A549 (cell line): ENCODE measurements at regions not wholly inside any gene's neighbourhood (a gene's known extent, or its start where the extent isn't known, plus 50 kb on each side); places are given as distances from the start of the nearest gene placed in this dataset.

Experiments
- ATAC-seq, 2 experiments: fragments of 200-7000 bp in 1 of 2; fragments of >200 bp in 1 of 2; cut with Nextera tagmentation in 1 of 2; cut with Tn5 transposase in 1 of 2; 3 replicates each; pipeline versions ENCODE4 v1.8.0 to v1.9.1; 2018 to 2020; ENCODE audit warnings: mild to moderate bottlenecking in 1 of 2, moderate library complexity in 1 of 2
- CTCF ChIA-PET: fragments of 300-600 bp; sonication (Branson Sonifier 250); formaldehyde crosslinking; extraction: SDS; loops from one replicate; lab custom pipeline; 2021; ENCODE audit warnings: antibody characterized with exemption, inconsistent platforms; lab: Yijun Ruan, JAX
- POLR2A ChIA-PET: fragments of 350-600 bp; formaldehyde crosslinking; extraction: SDS; loops from one replicate; lab custom pipeline; 2021; ENCODE audit warnings: antibody characterized with exemption, inconsistent platforms; lab: Yijun Ruan, JAX
- DNase-seq, 2 experiments: peaks; one replicate each; pipeline versions ENCODE4 v3.0.0 to v3.0.0-alpha.2; 2011 to 2016; ENCODE audit warnings: low read depth in 1 of 2, low spot score in 1 of 2
- FAIRE-seq: peaks from 2 replicates; lab custom pipeline; 2011; peaks lifted over from hg19 to GRCh38; lab: Jason Lieb, UNC
- H3K27ac ChIP-seq, 2 experiments: fragments of >200 bp; sonication (Bioruptor Twin); formaldehyde crosslinking; 3 replicates each; pipeline ENCODE4 v1.5.1; 2016 to 2017
- H3K4me1 ChIP-seq: fragments of >200 bp; sonication (Bioruptor Twin); formaldehyde crosslinking; 3 replicates; pipeline ENCODE4 v1.6.1; 2016
- H3K4me2 ChIP-seq: fragments of >200 bp; sonication (Bioruptor Twin); formaldehyde crosslinking; 3 replicates; pipeline ENCODE4 v1.6.1; 2016
- H3K4me3 ChIP-seq: fragments of >200 bp; sonication (Bioruptor Twin); formaldehyde crosslinking; 3 replicates; pipeline ENCODE4 v1.5.1; 2016
- H3K9me3 ChIP-seq: fragments of >200 bp; sonication (Bioruptor Twin); formaldehyde crosslinking; 3 replicates; pipeline ENCODE4 v1.6.1; 2016
- CBX8 ChIP-seq: fragments of 200-600 bp; sonication (generic); IDR thresholded peaks from 2 replicates; pipeline ENCODE4 v1.6.1; 2016
- E2F6 ChIP-seq: IDR thresholded peaks from 2 replicates; pipeline ENCODE4 v1.6.1; 2012; ENCODE audit warnings: low read depth, borderline replicate concordance
- EHF ChIP-seq: fragments of 250-450 bp; sonication (Bioruptor Pico); IDR thresholded peaks from 2 replicates; pipeline ENCODE4 v1.5.0; 2020; ENCODE audit warnings: mild to moderate bottlenecking
- ELK1 ChIP-seq: fragments of 150-350 bp; IDR thresholded peaks from 2 replicates; pipeline ENCODE4 v1.6.1; 2014; ENCODE audit warnings: low read depth, mild to moderate bottlenecking, low read length
- ESRRA ChIP-seq: fragments of 150-350 bp; IDR thresholded peaks from 2 replicates; pipeline ENCODE4 v1.6.1; 2014; ENCODE audit warnings: mild to moderate bottlenecking, low read length, borderline replicate concordance
- FOSL2 ChIP-seq, 2 experiments: fragments of 450-650 bp in 1 of 2; fragments of >200 bp in 1 of 2; sonication (Bioruptor Twin) in 1 of 2; formaldehyde crosslinking; IDR thresholded peaks; 2 replicates each; pipeline versions ENCODE4 v1.5.0 to v1.6.1; 2016 to 2020; ENCODE audit warnings: mild to moderate bottlenecking in 1 of 2, moderate library complexity in 1 of 2
- FOXS1 ChIP-seq: fragments of 250-450 bp; sonication (Bioruptor Pico); IDR thresholded peaks from 2 replicates; pipeline ENCODE4 v1.5.0; 2020; ENCODE audit warnings: mild to moderate bottlenecking, moderate library complexity
- GATA3 ChIP-seq: IDR thresholded peaks from 2 replicates; pipeline ENCODE4 v1.6.1; 2012; ENCODE audit warnings: borderline replicate concordance
- HMGXB4 ChIP-seq: fragments of 250-450 bp; sonication (Bioruptor Pico); IDR thresholded peaks from 2 replicates; pipeline ENCODE4 v1.5.0; 2021; ENCODE audit warnings: mild to moderate bottlenecking, moderate library complexity, borderline replicate concordance
- HOXB13 ChIP-seq: fragments of 250-450 bp; sonication (Bioruptor Pico); IDR thresholded peaks from 2 replicates; pipeline ENCODE4 v1.5.0; 2020; ENCODE audit warnings: low read depth, mild to moderate bottlenecking, moderate library complexity
- KDM1A ChIP-seq: fragments of 200-600 bp; sonication (generic); IDR thresholded peaks from 2 replicates; pipeline ENCODE4 v1.6.1; 2016; ENCODE audit warnings: low read depth, mild to moderate bottlenecking
- KDM5A ChIP-seq: fragments of 200-600 bp; sonication (generic); IDR thresholded peaks from 2 replicates; pipeline ENCODE4 v1.6.1; 2016; ENCODE audit warnings: antibody characterized with exemption, mild to moderate bottlenecking
- NPAS2 ChIP-seq: fragments of 250-450 bp; sonication (Bioruptor Pico); IDR thresholded peaks from 2 replicates; pipeline ENCODE4 v1.8.0; 2022; ENCODE audit warnings: mild to moderate bottlenecking, moderate library complexity, borderline replicate concordance
- PBX3 ChIP-seq: IDR thresholded peaks from 2 replicates; pipeline ENCODE4 v1.6.1; 2012
- RFX5 ChIP-seq: fragments of 450-650 bp; IDR thresholded peaks from 2 replicates; pipeline ENCODE4 v1.7.1; 2014; ENCODE audit warnings: antibody characterized with exemption, mild to moderate bottlenecking, moderate library complexity
- RNF2 ChIP-seq: fragments of 200-600 bp; sonication (generic); IDR thresholded peaks from 2 replicates; pipeline ENCODE4 v1.6.1; 2016; ENCODE audit warnings: low read depth, mild to moderate bottlenecking, antibody characterized with exemption, moderate library complexity, borderline replicate concordance
- SMC3 ChIP-seq: fragments of >200 bp; sonication (Bioruptor Twin); formaldehyde crosslinking; IDR thresholded peaks from 3 replicates; pipeline ENCODE4 v1.6.1; 2018; ENCODE audit warnings: inconsistent platforms
- SREBF2 ChIP-seq: fragments of 450-650 bp; IDR thresholded peaks from 2 replicates; pipeline ENCODE4 v1.6.1; 2014; ENCODE audit warnings: mild to moderate bottlenecking, moderate library complexity
- TFCP2L1 ChIP-seq: fragments of 250-450 bp; sonication (Bioruptor Pico); IDR thresholded peaks from 2 replicates; pipeline ENCODE4 v1.5.0; 2021; ENCODE audit warnings: mild to moderate bottlenecking
- TP53 ChIP-seq: fragments of 250-450 bp; sonication (Bioruptor Pico); IDR thresholded peaks from 2 replicates; pipeline ENCODE4 v1.5.0; 2021; ENCODE audit warnings: mild to moderate bottlenecking, moderate library complexity
- ZC3H11A ChIP-seq: fragments of 450-650 bp; IDR thresholded peaks from 2 replicates; pipeline ENCODE4 v1.6.1; 2014; ENCODE audit warnings: antibody characterized with exemption, mild to moderate bottlenecking
- ZNF302 ChIP-seq: fragments of 250-450 bp; sonication (Bioruptor Pico); IDR thresholded peaks from 2 replicates; pipeline ENCODE4 v1.9.0; 2021; ENCODE audit warnings: inconsistent platforms, mild to moderate bottlenecking, moderate library complexity
- WGBS: methylation state at CpG from one replicate; pipeline ENCODE4 v1.1.6; 2017; ENCODE audit errors: missing lambda C conversion rate; 5-methylcytosine and 5-hydroxymethylcytosine counted together

- TF ChIP-seq KDM5A, result no peak
- TF ChIP-seq EHF (CRISPR knock-in tag), result no peak
- no peak for TF ChIP-seq NPAS2 (CRISPR knock-in tag)
These were observed 379.8 kb downstream of the DLEU7 start (continued) for GRCh38 chr13:50463719-50464118.

- TF ChIP-seq CBX8 (no peak), RNF2 (no peak), ELK1 (no peak), FOXS1 (no peak), HOXB13 (CRISPR knock-in tag) (no peak), ZNF302 (no peak), E2F6 (no peak), SREBF2 (no peak), PBX3 (no peak), GATA3 (no peak), ESRRA (no peak), TP53 (CRISPR knock-in tag) (no peak), SMC3 (no peak), TFCP2L1 (no peak), FOSL2 (IDR thresholded peaks at IDR 0.05) (no peak), FOSL2 (CRISPR knock-in tag; IDR thresholded peaks at IDR 0.05) (no peak), HMGXB4 (no peak), KDM1A (no peak), ZC3H11A (no peak), RFX5 (no peak)
- no peak for DNase-seq
- H3K27ac ChIP-seq, result no peak overlapping the region
- ATAC-seq, result no peak
- CTCF ChIA-PET, result interaction anchor here (0.6 kb wide), 1 partner anchor 315 kb away, joined by 3 read pairs; no protein-coding TSS in a partner anchor
- no peaks in the 10 kb centered on the region for H3K9me3 ChIP-seq
- WGBS, result 81% methylated on average over 10 of the region's 10 CpGs
- FAIRE-seq, result no peak
- no peak overlapping the region for H3K4me3 ChIP-seq
- POLR2A ChIA-PET, result no interaction called here
- no peak overlapping the region for H3K4me2 ChIP-seq
- no peaks in the 10 kb centered on the region for H3K4me1 ChIP-seq
These were observed 378.9 kb downstream of the DLEU7 start for GRCh38 chr13:50464349-50465251.
